ENCODE measurements at regions not wholly inside any gene's neighbourhood (a gene's known extent, or its start where the extent isn't known, plus 50 kb on each side); places are given as distances from the start of the nearest gene placed in this dataset.
"Not testable (repeated sequence)": the region's sequence is repeated elsewhere in the genome, so short reads cannot be mapped to it uniquely, and the experiment has no call there.

DNA sequence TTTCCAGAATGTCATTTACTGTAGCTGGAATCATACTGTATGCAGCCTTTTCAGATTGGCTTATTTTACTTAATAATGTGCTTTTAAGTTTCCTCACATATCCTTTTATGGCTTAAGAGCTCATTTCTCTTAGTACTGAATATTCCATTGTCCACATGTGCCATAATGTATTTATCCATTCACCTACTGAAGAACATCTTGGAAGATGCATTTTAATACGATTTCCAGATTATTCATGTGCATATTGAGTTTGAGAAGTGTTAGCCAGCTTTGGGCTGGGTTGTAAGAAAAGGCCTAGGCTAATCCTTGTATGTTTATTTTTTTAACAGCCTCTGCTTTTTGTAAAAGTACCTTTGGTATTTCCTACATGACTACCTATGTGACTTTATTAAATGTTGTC lies 109.3 kb upstream of the MDFIC start:
- peaks cover 2% of the 10 kb centered on the region for H3K36me3 Mint-ChIP-seq
- no peak overlapping the region for H3K27ac Mint-ChIP-seq
- intact Hi-C loops (cut with micrococcal nuclease), result no loop called here
- H3K4me3 Mint-ChIP-seq, result no peak overlapping the region
- no peaks in the 10 kb centered on the region for H3K9me3 Mint-ChIP-seq
- H3K4me1 Mint-ChIP-seq (ENCODE audit: low read depth), result peaks cover 23% of the 10 kb centered on the region
- POLR2A ChIA-PET, result no interaction called here
- no peak for DNase-seq
- CTCF ChIA-PET, result no interaction called here
- H3K27me3 Mint-ChIP-seq, result no peaks in the 10 kb centered on the region

DNA sequence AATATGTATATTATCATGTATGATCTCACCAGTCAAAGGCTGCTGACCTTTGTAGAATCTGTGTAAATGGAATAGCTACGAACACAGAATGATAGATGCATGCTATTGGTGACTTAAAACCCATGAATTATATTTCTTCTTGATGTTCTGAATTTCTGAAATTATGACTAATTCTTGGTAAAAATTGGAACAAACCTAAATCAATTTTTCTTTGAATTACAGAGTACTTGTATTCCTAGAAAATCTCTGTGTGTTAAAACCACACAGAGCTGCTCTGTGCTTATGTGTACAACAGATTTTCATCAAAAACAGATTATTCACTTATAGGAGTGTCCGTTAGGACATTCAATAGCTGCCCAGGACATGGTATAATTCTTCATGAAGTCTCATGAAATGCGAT lies 108.3 kb upstream of the MDFIC start:
- ChIA-PET CTCF (interaction anchor here (1.3 to 1.6 kb wide), 2 partner anchors 10 to 12 kb away, joined by 4 to 5 read pairs; no protein-coding TSS in a partner anchor), POLR2A (interaction anchor here (1.0 to 1.3 kb wide), 3 partner anchors 14 to 127 kb away, joined by 3 to 4 read pairs (median 3); no protein-coding TSS in a partner anchor)
- Mint-ChIP-seq H3K9me3 (no peaks in the 10 kb centered on the region), H3K27ac (no peak overlapping the region), H3K36me3 (peaks cover 2% of the 10 kb centered on the region), H3K4me1 (ENCODE audit: low read depth) (peaks cover 28% of the 10 kb centered on the region), H3K4me3 (no peak overlapping the region), H3K27me3 (no peaks in the 10 kb centered on the region)
- intact Hi-C loops (cut with micrococcal nuclease), result no loop called here
- no peak for DNase-seq

DNA sequence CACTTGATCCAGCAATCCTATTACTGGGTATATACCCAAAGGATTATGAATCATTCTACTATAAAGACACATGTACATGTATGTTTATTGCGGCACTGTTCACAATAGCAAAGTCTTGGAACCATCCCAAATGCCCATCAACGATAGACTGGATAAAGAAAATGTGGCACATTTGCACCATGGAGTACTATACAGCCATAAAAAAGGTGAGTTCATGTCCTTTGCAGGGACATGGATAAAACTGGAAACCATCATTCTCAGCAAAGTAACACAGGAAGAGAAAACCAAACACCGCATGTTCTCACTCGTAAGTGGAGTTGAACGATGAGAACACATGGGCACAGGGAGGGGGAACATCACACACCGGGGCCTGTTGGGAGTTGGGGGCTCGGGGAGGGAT lies 104.9 kb upstream of the MDFIC start:
- H3K36me3 Mint-ChIP-seq; H3K9me3 Mint-ChIP-seq; DNase-seq; H3K4me3 Mint-ChIP-seq; intact Hi-C loops (cut with micrococcal nuclease); POLR2A ChIA-PET; CTCF ChIA-PET; H3K27me3 Mint-ChIP-seq; H3K27ac Mint-ChIP-seq: not testable (repeated sequence)
- H3K4me1 Mint-ChIP-seq (ENCODE audit: low read depth), result peaks cover 44% of the 10 kb centered on the region

DNA sequence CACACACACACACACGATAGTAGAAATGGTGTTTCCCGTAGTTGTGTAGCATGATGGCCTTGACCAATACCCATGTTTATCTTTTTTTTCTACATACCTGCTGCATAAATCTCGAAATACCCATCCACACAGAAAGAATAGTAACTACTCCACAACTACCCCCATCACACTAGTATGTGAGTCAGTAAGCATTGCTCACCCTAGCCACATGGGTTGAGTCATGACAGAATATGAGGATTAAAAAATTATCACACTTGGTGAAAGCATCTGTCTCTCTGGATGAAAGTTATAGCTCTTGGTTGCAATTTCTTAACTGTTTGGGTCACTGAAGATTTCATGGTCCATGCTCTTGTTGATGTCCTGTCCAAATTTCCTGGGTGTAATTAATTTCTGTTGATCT lies 103.4 kb upstream of the MDFIC start:
- Mint-ChIP-seq H3K4me3 (no peak overlapping the region), H3K27ac (peak overlapping the region; percentile 4), H3K27me3 (no peaks in the 10 kb centered on the region), H3K36me3 (peaks cover 2% of the 10 kb centered on the region), H3K4me1 (ENCODE audit: low read depth) (peaks cover 37% of the 10 kb centered on the region), H3K9me3 (no peaks in the 10 kb centered on the region)
- CTCF ChIA-PET, result no interaction called here
- POLR2A ChIA-PET, result interaction anchor here (1.0 kb wide), 2 partner anchors 15 to 19 kb away, joined by 4 to 5 read pairs; no protein-coding TSS in a partner anchor
- DNase-seq, result peak; percentile 32
- intact Hi-C loops (cut with micrococcal nuclease), result loop anchor here (1.0 kb wide), 2 partner anchors 15 to 16 kb away; no protein-coding TSS in a partner anchor

DNA sequence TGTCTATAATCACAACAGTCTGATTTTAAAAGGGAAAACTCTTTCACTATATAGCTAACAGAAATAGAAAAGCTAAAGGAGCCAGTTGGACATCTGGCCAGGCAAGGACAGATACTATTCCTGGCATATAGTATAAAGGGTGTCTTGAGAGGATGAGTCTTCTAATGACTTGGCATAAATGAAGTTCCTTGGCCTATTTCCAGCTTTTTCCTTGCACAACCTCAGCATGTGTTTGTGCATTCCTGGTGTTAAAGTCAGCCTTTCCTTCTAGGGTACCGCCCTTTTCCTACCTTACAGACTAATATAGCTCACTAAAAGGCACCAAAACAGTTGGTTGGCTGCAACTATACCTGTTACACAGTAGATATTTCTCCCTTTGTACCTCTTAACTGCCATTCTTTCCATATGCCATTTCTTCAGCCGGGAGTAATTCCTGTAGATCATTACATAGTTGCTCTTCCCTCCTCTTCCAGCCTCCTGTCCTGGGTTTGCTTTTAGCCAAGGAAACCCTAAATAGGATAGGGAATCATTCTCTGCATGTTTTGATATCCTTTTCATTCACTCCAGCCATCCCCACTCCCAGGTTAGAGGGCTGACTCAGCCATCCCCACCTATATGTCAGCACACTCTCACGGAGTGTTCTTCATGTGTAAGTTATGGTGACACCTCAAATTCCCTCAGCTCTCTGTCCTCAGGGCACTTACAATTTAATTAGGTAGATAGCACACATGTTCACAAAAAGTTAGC lies 102.1 kb upstream of the MDFIC start:
- DNase-seq, result no peak
- ChIA-PET CTCF (no interaction called here), POLR2A (interaction anchor here (0.7 kb wide), 1 partner anchor 14 kb away, joined by 4 read pairs; no protein-coding TSS in a partner anchor)
- no peak overlapping the region for H3K4me3 Mint-ChIP-seq
- no peak overlapping the region for H3K27ac Mint-ChIP-seq
- no peaks in the 10 kb centered on the region for H3K9me3 Mint-ChIP-seq
- peaks cover 2% of the 10 kb centered on the region for H3K36me3 Mint-ChIP-seq
- H3K4me1 Mint-ChIP-seq (ENCODE audit: low read depth), result peaks cover 27% of the 10 kb centered on the region
- intact Hi-C loops (cut with micrococcal nuclease), result no loop called here
- H3K27me3 Mint-ChIP-seq, result no peaks in the 10 kb centered on the region

DNA sequence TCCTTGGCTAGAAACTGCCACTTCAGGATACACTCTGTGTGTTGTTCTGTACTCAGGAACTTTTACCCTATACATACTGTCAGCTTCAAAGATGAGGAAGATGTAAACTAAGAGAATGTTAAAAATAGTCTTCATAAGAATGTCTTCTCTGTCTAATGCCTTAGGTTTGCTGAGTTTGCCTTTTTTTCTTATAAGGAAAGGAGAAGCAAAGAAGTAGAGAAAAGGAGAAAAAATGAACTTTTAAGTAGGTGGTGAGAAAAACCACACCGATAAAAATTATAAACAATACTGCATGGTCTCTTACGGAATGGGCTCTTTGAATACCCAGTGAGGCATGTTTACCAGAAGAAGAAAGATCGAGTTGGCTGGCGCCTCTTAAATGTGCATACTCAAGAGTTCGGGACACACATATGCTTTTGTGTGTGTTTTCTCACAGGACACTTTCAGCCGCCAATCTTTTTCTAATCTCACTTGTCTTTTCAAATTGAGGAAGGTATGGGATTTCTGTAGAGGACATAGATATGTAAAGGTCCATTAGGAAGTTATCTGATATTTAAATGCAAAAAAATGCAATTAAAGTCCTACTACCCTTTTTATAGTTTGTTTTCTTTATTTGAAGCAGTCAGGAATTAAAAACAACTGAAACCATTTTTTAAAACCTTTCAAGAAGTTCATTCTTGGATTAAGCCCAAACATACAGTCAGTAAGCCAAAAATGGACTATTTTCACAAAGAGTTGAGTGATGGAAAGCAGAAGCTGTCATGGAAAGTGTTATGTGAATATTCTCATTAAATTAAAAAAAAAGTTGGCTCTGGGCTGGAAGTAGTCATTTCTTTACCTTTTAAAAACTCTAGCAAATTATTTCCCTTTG lies 100.6 kb upstream of the MDFIC start:
- Mint-ChIP-seq H3K27ac (peak overlapping the region; percentile 25), H3K4me3 (no peak overlapping the region), H3K36me3 (peaks cover 9% of the 10 kb centered on the region), H3K4me1 (ENCODE audit: low read depth) (peaks cover 39% of the 10 kb centered on the region), H3K9me3 (peaks cover 10% of the 10 kb centered on the region), H3K27me3 (no peaks in the 10 kb centered on the region)
- ChIA-PET POLR2A (interaction anchor here (0.6 to 1.3 kb wide), 3 partner anchors 12 to 102 kb away, joined by 3 to 5 read pairs (median 3); no protein-coding TSS in a partner anchor), CTCF (interaction anchor here (0.6 kb wide), 1 partner anchor 299 kb away, joined by 3 read pairs; no protein-coding TSS in a partner anchor)
- no peak for DNase-seq
- intact Hi-C loops (cut with micrococcal nuclease), result no loop called here

DNA sequence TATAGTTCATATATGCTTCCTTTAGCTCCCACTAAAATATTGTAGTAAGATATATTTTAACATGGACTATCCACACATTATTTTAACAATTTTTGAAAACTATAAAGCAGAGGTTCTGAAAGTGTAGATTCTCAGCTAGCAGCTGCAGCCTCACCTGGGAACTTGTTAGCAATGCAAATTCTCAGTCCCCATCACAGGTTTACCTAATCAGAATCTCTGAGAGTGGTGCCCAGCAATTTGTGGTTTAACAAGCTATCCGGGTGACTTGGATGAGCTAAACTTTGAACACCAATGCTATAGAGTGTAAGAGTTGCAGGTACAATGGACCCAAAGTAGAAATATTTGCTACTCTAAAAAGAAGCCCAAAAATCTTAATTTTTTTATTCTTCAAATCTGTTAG lies 99.8 kb upstream of the MDFIC start:
- intact Hi-C loops (cut with micrococcal nuclease), result no loop called here
- CTCF ChIA-PET, result no interaction called here
- no peak overlapping the region for H3K4me3 Mint-ChIP-seq

DNA sequence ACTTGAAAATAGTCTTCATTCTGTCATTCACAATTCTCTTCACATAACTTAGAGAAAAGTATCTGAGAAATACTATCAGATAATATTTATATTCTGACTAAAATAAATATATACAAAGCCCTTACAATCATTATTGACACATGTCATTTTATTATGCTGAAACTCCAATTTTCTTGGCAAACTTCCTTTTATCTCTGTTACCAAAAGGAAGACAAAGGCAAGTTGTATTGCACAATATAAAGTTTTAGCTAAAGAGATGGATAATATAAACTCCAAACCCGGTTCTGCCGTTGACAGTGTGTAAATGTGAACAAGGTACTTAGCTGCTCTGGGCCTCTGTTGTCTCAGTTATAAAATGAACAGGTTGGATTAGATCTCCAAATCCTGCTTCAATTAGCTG lies 99.0 kb upstream of the MDFIC start:
- intact Hi-C loops (cut with micrococcal nuclease), result no loop called here
- Mint-ChIP-seq H3K36me3 (peaks cover 17% of the 10 kb centered on the region), H3K4me1 (ENCODE audit: low read depth) (peaks cover 39% of the 10 kb centered on the region), H3K4me3 (no peak overlapping the region), H3K27me3 (no peaks in the 10 kb centered on the region), H3K9me3 (peaks cover 21% of the 10 kb centered on the region), H3K27ac (no peak overlapping the region)
- POLR2A ChIA-PET, result no interaction called here
- CTCF ChIA-PET, result no interaction called here
- no peak for DNase-seq

More for the DNA sequence above, 99.8 kb upstream of the MDFIC start:
- no peak for DNase-seq
- peaks cover 39% of the 10 kb centered on the region for H3K4me1 Mint-ChIP-seq (ENCODE audit: low read depth)
- H3K9me3 Mint-ChIP-seq, result peaks cover 14% of the 10 kb centered on the region
- H3K36me3 Mint-ChIP-seq, result peaks cover 12% of the 10 kb centered on the region
- POLR2A ChIA-PET, result interaction anchor here (1.1 to 1.3 kb wide), 2 partner anchors 11 to 23 kb away, joined by 3 read pairs; no protein-coding TSS in a partner anchor
- H3K27me3 Mint-ChIP-seq, result no peaks in the 10 kb centered on the region
- H3K27ac Mint-ChIP-seq, result no peak overlapping the region

DNA sequence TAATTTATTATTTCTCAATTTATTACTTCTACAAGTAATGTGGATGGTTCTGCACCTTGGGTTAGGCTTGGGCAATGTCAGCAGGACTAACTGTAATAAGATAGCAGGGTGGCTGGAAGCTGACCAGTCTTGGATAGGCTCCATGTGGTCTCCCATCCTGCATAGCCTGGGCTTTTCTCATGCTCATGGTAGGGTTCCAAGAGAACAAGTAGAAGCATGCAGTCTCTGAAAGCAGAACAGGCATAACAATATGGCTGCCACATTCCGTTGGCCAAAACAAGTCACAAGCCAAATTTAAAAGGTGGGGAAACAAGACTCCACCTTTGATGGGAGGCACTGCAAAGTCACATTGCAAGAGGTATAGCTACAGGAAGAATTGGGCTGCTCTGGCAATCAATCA lies 98.6 kb upstream of the MDFIC start:
- H3K4me1 Mint-ChIP-seq (ENCODE audit: low read depth), result peaks cover 37% of the 10 kb centered on the region

DNA sequence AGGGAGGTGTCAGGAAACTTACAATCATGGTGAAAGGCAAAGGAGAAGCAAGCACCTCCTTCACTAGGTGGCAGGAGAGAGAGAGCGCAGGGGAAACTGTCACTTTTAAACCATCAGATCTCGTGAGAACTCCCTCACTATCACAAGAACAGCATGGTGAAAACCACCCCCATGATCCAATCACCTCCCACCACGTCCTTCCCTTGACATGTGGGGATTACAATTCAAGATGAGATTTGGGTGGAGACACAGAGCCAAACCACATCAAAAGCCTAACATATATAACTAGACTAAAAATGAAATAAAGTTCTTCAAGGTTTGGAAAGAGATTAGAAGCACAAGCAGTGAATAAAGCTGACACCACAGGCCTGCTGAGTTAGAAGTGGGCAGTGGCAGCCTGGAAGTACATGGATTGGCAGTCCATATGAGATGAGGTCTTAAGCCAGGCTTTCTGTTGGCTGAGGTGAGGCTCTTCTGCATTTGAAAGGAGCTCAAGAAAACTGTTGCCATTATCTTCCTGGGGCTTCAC lies 96.4 kb upstream of the MDFIC start:
- Mint-ChIP-seq H3K4me1 (ENCODE audit: low read depth) (peaks cover 31% of the 10 kb centered on the region), H3K27ac (peak overlapping the region; percentile 87), H3K36me3 (peaks cover 21% of the 10 kb centered on the region), H3K4me3 (no peak overlapping the region), H3K9me3 (peaks cover 27% of the 10 kb centered on the region), H3K27me3 (no peaks in the 10 kb centered on the region)
- ChIA-PET POLR2A (interaction anchor here (0.9 to 1.5 kb wide), 4 partner anchors 24 to 96 kb away, joined by 3 to 6 read pairs (median 4); partner anchors contain the start of gene MDFIC), CTCF (interaction anchor here (0.9 to 2.1 kb wide), 6 partner anchors 12 to 391 kb away, joined by 3 to 4 read pairs (median 4); no protein-coding TSS in a partner anchor)
- intact Hi-C loops (cut with micrococcal nuclease), result loop anchor here (1.0 kb wide), 2 partner anchors 8 to 23 kb away; no protein-coding TSS in a partner anchor
- DNase-seq, result peak; percentile 81

More for the DNA sequence above, 98.6 kb upstream of the MDFIC start:
- no peak for DNase-seq
- H3K27me3 Mint-ChIP-seq, result no peaks in the 10 kb centered on the region
- peaks cover 25% of the 10 kb centered on the region for H3K9me3 Mint-ChIP-seq
- H3K36me3 Mint-ChIP-seq, result peaks cover 19% of the 10 kb centered on the region
- H3K27ac Mint-ChIP-seq, result no peak overlapping the region
- ChIA-PET CTCF (no interaction called here), POLR2A (interaction anchor here (1.1 kb wide), 1 partner anchor 24 kb away, joined by 3 read pairs; no protein-coding TSS in a partner anchor)
- intact Hi-C loops (cut with micrococcal nuclease), result no loop called here
- H3K4me3 Mint-ChIP-seq, result no peak overlapping the region

DNA sequence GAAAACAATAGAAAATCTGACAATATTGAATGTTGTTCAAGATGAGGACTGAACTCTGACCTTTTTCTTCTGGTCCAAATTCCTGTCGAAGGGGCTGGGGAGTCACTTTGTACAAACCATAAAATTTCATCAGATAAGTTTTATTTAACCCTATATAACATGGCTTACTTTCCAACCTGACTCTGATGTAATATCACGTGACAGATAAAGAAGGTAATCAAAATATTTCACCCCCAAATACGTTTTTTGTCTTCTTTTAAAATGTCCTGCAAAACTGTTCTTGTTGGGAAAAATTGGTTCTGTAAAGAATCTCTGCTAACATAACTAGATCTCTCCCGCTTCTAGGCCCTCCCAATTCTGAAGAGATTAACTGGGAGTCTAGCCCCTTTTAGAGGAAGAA lies 90.9 kb upstream of the MDFIC start:
- peaks cover 16% of the 10 kb centered on the region for H3K36me3 Mint-ChIP-seq
- peaks cover 20% of the 10 kb centered on the region for H3K9me3 Mint-ChIP-seq
- POLR2A ChIA-PET, result no interaction called here
- CTCF ChIA-PET, result no interaction called here
- H3K27ac Mint-ChIP-seq, result peak overlapping the region; percentile 2
- intact Hi-C loops (cut with micrococcal nuclease), result loop anchor here (5.0 kb wide), 1 partner anchor 1386 kb away; no protein-coding TSS in a partner anchor
- H3K4me1 Mint-ChIP-seq (ENCODE audit: low read depth), result peaks cover 38% of the 10 kb centered on the region
- no peak overlapping the region for H3K4me3 Mint-ChIP-seq
- peaks cover 2% of the 10 kb centered on the region for H3K27me3 Mint-ChIP-seq
- no peak for DNase-seq

Measured in activated CD4-positive, alpha-beta memory T cell treated with anti-CD3 and anti-CD28 coated beads for 36 hours (primary cell).